Skeletal muscle satellite cell (primary cell): ENCODE measurements at regions not wholly inside any gene's neighbourhood (a gene's known extent, or its start where the extent isn't known, plus 50 kb on each side); places are given as distances from the start of the nearest gene placed in this dataset.
"Not testable (repeated sequence)": the region's sequence is repeated elsewhere in the genome, so short reads cannot be mapped to it uniquely, and the experiment has no call there.

Experiments used
- H3K27me3 ChIP-seq: 2 replicates; pipeline ENCODE4 v1.7.0; 2013; ENCODE audit warnings: low read length; ENCODE audit not compliant: control insufficient read depth, insufficient read depth
- H3K36me3 ChIP-seq: 2 replicates; pipeline ENCODE4 v1.7.0; 2013; ENCODE audit warnings: mild to moderate bottlenecking, control low read depth, low read length; ENCODE audit not compliant: insufficient read depth
- H3K4me1 ChIP-seq: 2 replicates; pipeline ENCODE4 v1.7.0; 2013; ENCODE audit warnings: low read length; ENCODE audit not compliant: control insufficient read depth, insufficient read depth
- H3K4me2 ChIP-seq: 2 replicates; pipeline ENCODE4 v1.7.0; 2013; ENCODE audit warnings: mild to moderate bottlenecking, low read length
- H3K4me3 ChIP-seq: 2 replicates; pipeline ENCODE4 v1.7.0; 2013; ENCODE audit warnings: low read length
- H3K9ac ChIP-seq: 2 replicates; pipeline ENCODE4 v1.7.0; 2013; ENCODE audit warnings: mild to moderate bottlenecking, low read depth, low read length, moderate library complexity
- H3K9me3 ChIP-seq: replicated peaks from 2 replicates; pipeline ENCODE4 v1.7.0; 2013; ENCODE audit warnings: mild to moderate bottlenecking, control low read depth, low read length

DNA sequence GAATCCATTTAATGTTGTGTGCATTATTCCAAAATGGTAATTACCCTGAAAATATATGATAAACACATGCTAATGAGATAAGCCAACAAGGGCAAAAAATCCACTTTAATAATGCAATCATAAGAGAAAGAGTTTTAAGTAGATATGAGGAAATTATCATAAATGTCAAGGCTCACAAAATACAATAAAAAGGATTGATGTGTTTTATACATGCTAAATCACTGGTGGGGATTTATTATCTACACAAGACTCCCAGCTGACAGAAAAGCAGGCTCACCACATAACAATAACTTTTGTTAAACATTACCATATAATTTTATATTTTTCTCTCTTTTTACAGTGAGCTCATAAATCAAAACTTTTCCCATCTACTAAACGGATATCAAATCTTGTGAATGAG is 306.2 kb upstream of the GRAMD2B start:
- no peak overlapping the region for H3K4me3 ChIP-seq
- no peaks in the 10 kb centered on the region for H3K36me3 ChIP-seq
- H3K9ac ChIP-seq: no peak overlapping the region
- no peaks in the 10 kb centered on the region for H3K27me3 ChIP-seq
- no peaks in the 10 kb centered on the region for H3K9me3 ChIP-seq
- no peaks in the 10 kb centered on the region for H3K4me1 ChIP-seq
- no peak overlapping the region for H3K4me2 ChIP-seq

DNA sequence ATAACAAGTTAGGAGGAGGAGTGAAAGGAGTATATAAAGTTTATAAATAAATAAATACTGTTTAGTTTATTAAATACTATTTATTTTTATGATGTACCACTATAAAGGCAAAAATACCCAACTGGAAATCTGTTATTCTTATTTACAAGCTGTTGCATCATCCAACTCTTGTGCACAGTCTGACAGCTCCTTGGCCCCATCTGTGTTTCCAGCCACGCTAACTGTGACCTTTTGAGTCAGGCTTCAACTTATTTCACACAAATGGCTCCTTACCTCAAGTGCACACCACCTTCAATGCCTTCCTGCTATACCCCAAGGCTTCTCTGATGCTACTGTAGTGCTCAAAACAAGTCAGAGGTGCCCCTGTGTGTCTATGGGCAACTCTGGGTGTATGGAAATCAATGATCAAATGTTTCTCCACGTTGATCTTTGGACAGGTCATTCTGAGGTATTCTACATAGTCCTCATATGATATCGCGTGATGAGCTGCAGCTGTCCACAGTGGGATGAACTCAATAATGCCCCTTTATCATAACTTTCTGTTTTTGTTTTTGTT is 303.2 kb upstream of the GRAMD2B start:
- no peaks in the 10 kb centered on the region for H3K36me3 ChIP-seq
- H3K4me1 ChIP-seq: peaks cover 23% of the 10 kb centered on the region
- H3K9ac ChIP-seq: no peak overlapping the region
- no peaks in the 10 kb centered on the region for H3K9me3 ChIP-seq
- no peak overlapping the region for H3K4me3 ChIP-seq
- H3K27me3 ChIP-seq: no peaks in the 10 kb centered on the region
- no peak overlapping the region for H3K4me2 ChIP-seq

DNA sequence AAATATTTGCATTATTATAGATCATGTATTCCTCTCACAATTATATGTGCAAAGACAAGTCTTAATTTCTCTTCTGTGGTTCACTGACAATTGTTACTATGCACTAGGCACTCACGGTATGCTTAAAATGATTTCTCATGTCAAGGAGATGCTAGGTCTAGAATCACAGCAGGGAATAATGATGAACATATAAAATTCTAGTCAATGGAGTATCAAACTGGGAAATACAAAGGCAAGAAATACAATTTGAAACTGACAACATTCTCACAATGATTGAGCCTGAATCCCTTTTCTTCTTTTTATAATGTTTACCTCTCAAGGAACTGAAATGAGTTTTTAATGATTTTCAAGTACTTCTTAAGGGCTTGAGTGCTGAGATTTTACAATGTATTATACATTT is 302.3 kb upstream of the GRAMD2B start:
- Histone ChIP-seq H3K4me3 (no peak overlapping the region), H3K27me3 (no peaks in the 10 kb centered on the region), H3K9ac (no peak overlapping the region), H3K4me2 (no peak overlapping the region), H3K36me3 (no peaks in the 10 kb centered on the region), H3K9me3 (no peaks in the 10 kb centered on the region), H3K4me1 (peaks cover 30% of the 10 kb centered on the region)

DNA sequence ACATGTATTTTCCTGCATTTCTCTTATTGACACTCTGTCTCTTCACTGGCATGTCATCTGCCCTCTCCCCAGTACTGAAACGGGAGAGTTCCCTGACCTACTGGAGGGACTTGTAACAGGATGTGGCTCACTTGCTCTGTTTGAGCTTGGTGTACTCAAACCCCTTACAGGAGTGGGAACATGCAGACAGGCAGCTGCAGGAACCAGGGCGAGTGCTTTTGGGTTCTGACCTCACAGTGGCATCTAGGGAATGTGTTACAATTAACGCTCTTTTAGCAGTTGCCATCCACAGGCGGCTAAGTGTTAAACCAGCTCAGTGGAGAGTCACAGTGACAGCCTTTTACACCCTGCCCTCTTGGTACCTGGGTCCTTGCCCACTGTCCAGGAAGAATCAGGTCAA is 300.3 kb upstream of the GRAMD2B start:
- H3K27me3 ChIP-seq: no peaks in the 10 kb centered on the region
- H3K4me1 ChIP-seq: peaks cover 33% of the 10 kb centered on the region
- peak overlapping the region; percentile 7 for H3K4me2 ChIP-seq
- no peak overlapping the region for H3K4me3 ChIP-seq
- no peak overlapping the region for H3K9ac ChIP-seq
- H3K36me3 ChIP-seq: no peaks in the 10 kb centered on the region
- no peaks in the 10 kb centered on the region for H3K9me3 ChIP-seq

DNA sequence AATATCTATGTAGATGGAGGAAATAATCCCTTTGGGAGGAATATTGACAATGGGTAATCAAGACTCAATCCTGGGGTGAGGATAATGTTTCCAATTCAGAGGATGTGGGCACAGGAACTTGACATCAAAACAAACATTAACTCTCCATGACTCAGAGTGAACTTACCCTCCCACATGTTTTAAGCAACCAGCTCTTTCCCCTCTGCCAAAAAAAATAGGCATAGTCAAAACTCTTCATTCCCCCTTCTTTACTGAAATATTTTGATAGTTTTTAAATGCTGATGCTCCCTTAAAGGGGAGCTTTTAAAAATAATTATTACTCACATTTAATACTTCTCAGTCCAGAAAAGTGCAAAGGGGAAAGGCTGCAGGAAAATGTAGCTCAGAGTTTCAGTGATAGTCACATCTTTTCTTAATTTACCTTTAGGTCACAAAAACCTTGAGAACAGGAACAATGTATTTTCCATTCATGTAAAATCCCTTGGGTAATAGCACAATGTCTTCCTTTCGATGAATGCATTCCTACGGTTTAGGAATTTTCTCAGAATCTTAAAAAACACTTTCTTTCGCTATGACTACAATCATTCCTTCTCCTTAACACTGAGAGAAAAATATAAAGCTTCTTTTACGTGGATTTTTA is 298.4 kb upstream of the GRAMD2B start:
- Histone ChIP-seq H3K9ac (no peak overlapping the region), H3K4me1 (peaks cover 33% of the 10 kb centered on the region), H3K9me3 (no peaks in the 10 kb centered on the region)

DNA sequence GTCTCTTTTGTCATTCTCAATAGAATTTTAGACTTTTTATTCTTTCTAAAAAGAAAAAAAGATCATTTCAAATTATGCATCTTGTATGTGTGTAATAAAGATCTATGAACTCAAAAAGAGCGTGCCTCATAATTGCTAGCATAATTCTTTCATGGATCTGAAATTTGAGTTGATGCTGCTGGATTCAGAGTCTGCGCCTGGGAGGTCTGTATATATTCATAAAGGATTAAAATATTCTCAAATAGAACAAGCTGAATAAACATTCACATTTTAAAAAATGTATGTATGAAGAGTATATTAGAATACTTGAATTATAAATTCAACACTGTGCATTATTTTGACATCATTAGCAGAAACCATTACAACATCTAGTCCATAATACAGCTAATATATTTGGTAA is 297.8 kb upstream of the GRAMD2B start:
- Histone ChIP-seq H3K9me3 (no peaks in the 10 kb centered on the region), H3K4me3 (peak overlapping the region; percentile 31), H3K36me3 (no peaks in the 10 kb centered on the region), H3K4me1 (peaks cover 33% of the 10 kb centered on the region), H3K9ac (no peak overlapping the region), H3K27me3 (no peaks in the 10 kb centered on the region), H3K4me2 (peak overlapping the region; percentile 78)

More for the DNA sequence above, 298.4 kb upstream of the GRAMD2B start:
- Histone ChIP-seq H3K4me2 (peak overlapping the region; percentile 78), H3K27me3 (no peaks in the 10 kb centered on the region), H3K36me3 (no peaks in the 10 kb centered on the region), H3K4me3 (peak overlapping the region; percentile 31)

DNA sequence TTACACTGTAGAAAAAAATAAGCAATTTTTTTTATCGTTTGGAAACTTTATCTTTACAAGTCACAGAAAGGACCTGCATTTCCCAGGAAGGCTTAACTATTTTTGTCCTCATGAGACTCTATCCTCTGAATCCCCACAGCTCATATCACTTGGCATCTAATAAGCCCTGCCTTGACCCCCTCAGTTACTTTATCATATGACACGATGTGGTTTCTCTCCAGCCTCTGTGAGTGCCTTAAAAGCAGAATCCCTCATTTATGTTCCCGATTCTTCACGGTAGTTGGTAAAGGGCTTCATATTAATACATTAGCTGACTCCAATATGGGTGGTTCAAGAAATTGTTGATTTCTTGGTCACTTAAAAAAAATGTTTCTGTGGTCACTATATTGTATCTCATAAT is 296.6 kb upstream of the GRAMD2B start:
- H3K4me1 ChIP-seq: peaks cover 33% of the 10 kb centered on the region
- no peak overlapping the region for H3K4me3 ChIP-seq
- H3K4me2 ChIP-seq: no peak overlapping the region

DNA sequence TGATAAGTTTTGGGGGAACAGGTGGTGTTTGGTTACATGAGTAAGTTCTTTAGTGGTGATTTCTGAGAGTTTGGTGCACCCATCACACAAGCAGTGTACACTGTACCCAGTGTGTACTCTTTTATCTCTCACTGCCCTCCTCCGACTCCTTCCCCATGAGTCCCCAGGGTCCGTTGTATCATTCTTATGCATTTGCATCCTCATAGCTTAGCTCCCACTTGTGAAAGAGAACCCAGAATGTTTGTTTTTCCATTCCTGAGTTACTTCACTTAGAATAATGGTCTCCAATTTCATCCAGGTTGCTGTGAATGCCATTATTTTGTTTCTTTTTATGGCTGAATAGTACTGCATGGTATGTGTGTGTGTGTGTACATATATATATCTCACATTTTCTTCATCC is 295.8 kb upstream of the GRAMD2B start:
- not testable (repeated sequence) for H3K27me3 ChIP-seq, H3K36me3 ChIP-seq, H3K9ac ChIP-seq, H3K4me2 ChIP-seq, H3K4me3 ChIP-seq, H3K9me3 ChIP-seq
- H3K4me1 ChIP-seq: peaks cover 33% of the 10 kb centered on the region

More for the DNA sequence above, 296.6 kb upstream of the GRAMD2B start:
- Histone ChIP-seq H3K9ac (no peak overlapping the region), H3K36me3 (no peaks in the 10 kb centered on the region), H3K27me3 (no peaks in the 10 kb centered on the region), H3K9me3 (no peaks in the 10 kb centered on the region)

DNA sequence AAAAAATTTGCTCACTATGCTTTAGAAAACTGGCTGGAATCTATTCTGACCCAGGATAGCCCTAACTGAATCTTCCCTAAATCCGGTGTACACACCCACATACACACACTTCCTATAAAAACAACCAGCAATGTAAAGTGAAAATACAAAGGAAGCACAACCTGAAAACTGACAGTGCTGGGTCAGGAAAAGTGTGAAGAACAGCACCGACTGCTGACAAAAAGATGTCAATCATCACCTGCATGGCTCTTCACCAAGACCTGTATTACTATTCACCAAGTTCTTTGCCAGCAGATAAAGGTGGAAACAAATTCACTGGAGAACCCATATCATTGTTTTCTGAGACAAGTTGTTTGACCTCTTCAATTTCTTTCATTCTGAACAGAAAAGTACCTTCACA is 293.8 kb upstream of the GRAMD2B start:
- peaks cover 14% of the 10 kb centered on the region for H3K4me1 ChIP-seq
- no peaks in the 10 kb centered on the region for H3K27me3 ChIP-seq
- H3K4me2 ChIP-seq: no peak overlapping the region
- no peak overlapping the region for H3K9ac ChIP-seq
- no peaks in the 10 kb centered on the region for H3K36me3 ChIP-seq
- H3K9me3 ChIP-seq: no peaks in the 10 kb centered on the region
- H3K4me3 ChIP-seq: no peak overlapping the region

DNA sequence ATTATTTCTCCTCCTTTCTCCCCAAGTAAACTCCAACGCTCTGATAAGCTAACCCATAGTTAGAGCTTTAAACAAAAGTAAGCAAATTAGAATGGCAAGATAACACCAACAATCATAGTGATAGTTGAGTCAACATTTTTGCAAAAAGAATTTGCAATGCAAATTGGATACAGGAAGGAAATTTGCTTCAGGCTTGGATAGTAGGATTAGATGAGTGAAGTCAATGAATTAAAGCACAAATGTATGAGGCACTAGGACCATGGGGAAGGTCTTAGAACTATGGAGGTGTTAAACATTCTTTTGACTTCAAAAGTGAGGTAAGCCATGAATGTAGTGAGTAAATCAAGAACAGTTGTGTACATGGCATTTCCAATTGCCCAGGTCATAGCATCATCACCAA is 289.8 kb upstream of the GRAMD2B start:
- no peaks in the 10 kb centered on the region for H3K9me3 ChIP-seq
- no peak overlapping the region for H3K4me3 ChIP-seq
- H3K36me3 ChIP-seq: no peaks in the 10 kb centered on the region
- peaks cover 4% of the 10 kb centered on the region for H3K4me1 ChIP-seq
- no peaks in the 10 kb centered on the region for H3K27me3 ChIP-seq
- H3K9ac ChIP-seq: no peak overlapping the region
- H3K4me2 ChIP-seq: no peak overlapping the region

DNA sequence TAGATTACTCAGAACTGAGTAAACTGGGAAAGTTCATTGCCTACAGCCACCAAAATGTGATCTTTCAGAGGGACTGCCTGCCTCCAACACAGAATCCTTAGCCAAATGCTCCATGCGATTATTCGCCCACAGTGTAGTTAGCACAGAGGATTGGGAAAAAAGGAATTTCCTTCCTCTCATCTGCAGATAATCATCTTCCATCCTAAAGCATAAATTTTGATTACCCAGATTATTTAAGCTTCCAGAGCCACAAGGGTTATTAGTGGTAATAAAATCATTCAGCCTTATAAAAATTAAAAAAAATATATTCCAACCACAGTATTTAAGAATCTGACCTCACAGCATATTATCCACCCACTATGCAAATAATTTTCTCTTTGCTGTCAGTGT is 285.3 kb upstream of the GRAMD2B start:
- Histone ChIP-seq H3K27me3 (no peaks in the 10 kb centered on the region), H3K4me1 (peaks cover 24% of the 10 kb centered on the region), H3K9me3 (no peaks in the 10 kb centered on the region), H3K4me2 (no peak overlapping the region), H3K36me3 (no peaks in the 10 kb centered on the region), H3K9ac (no peak overlapping the region), H3K4me3 (no peak overlapping the region)

DNA sequence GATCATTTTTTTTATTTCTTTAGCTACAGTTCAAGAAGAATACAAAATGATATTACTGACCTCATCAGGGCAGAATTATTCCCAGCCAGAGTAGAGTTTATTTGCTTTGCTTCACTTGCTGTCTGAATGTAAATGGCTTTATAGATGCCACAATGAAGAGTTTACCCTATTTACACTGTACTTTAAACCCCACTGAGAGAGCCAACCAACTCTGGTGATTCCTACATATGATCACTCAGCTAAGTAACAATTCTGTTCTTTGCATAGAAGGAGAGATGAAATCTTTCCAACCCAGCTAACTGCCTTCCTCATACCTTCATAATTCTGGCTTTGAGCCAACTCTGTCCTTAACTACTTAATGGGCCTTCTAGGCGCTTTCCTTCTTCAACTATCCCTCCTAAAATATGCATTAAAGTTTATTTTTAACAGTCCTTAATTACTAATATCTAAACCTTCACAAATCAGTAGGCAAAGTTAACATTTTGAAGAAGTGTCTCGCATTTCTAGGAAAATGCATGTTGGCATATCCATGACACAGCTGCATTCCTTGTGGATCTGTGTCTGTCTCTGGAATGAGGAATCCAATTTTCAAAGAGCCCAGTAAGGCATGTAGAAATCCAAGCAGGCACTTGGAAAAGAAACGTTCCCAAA is 284.8 kb upstream of the GRAMD2B start:
- peaks cover 24% of the 10 kb centered on the region for H3K4me1 ChIP-seq
- H3K4me2 ChIP-seq: peak overlapping the region; percentile 56
- no peaks in the 10 kb centered on the region for H3K9me3 ChIP-seq
- H3K9ac ChIP-seq: peak overlapping the region; percentile 10
- no peak overlapping the region for H3K4me3 ChIP-seq
- no peaks in the 10 kb centered on the region for H3K36me3 ChIP-seq
- no peaks in the 10 kb centered on the region for H3K27me3 ChIP-seq
